ENCODE measurements at regions not wholly inside any gene's neighbourhood (a gene's known extent, or its start where the extent isn't known, plus 50 kb on each side); places are given as distances from the start of the nearest gene placed in this dataset.

- DNase-seq = no peak
- Histone ChIP-seq H3K36me3 (no peaks in the 10 kb centered on the region), H3K4me1 (no peaks in the 10 kb centered on the region), H3K27ac (no peak overlapping the region), H3K27me3 (no peaks in the 10 kb centered on the region), H3K9me3 (no peaks in the 10 kb centered on the region), H3K4me3 (no peak overlapping the region)
- TF ChIP-seq CTCF (IDR thresholded peaks at IDR 0.05) (no peak), POLR2A (IDR thresholded peaks at IDR 0.05) (no peak)
- intact Hi-C loops (cut with DNase I; ENCODE audit: low total_unique reads) = no loop called here
Observed at GRCh38 chr9:84490842-84491325, 150.3 kb upstream of the SLC28A3 start.

- Histone ChIP-seq H3K9me3 (no peaks in the 10 kb centered on the region), H3K27me3 (no peaks in the 10 kb centered on the region), H3K4me1 (no peaks in the 10 kb centered on the region), H3K27ac (no peak overlapping the region), H3K36me3 (no peaks in the 10 kb centered on the region), H3K4me3 (no peak overlapping the region)
- no peak for TF ChIP-seq POLR2A (IDR thresholded peaks at IDR 0.05)
- no peak for TF ChIP-seq CTCF (IDR thresholded peaks at IDR 0.05)
- intact Hi-C loops (cut with DNase I; ENCODE audit: low total_unique reads) = no loop called here
- DNase-seq = no peak
Observed at GRCh38 chr9:84492366-84493159, 152.0 kb upstream of the SLC28A3 start.

- Histone ChIP-seq H3K36me3 (no peaks in the 10 kb centered on the region), H3K27me3 (no peaks in the 10 kb centered on the region), H3K27ac (no peak overlapping the region), H3K9me3 (no peaks in the 10 kb centered on the region), H3K4me3 (no peak overlapping the region), H3K4me1 (no peaks in the 10 kb centered on the region)
- intact Hi-C loops (cut with DNase I; ENCODE audit: low total_unique reads) = no loop called here
- TF ChIP-seq POLR2A (IDR thresholded peaks at IDR 0.05) = no peak
- TF ChIP-seq CTCF (IDR thresholded peaks at IDR 0.05) = no peak
- DNase-seq = no peak
Observed at GRCh38 chr9:84493284-84493947, 152.9 kb upstream of the SLC28A3 start.

- no peak for TF ChIP-seq POLR2A (IDR thresholded peaks at IDR 0.05)
- no peak for TF ChIP-seq CTCF (IDR thresholded peaks at IDR 0.05)
- H3K27me3 ChIP-seq = no peaks in the 10 kb centered on the region
- DNase-seq = no peak
- H3K4me1 ChIP-seq = no peaks in the 10 kb centered on the region
- H3K9me3 ChIP-seq = no peaks in the 10 kb centered on the region
- H3K36me3 ChIP-seq = no peaks in the 10 kb centered on the region
- H3K4me3 ChIP-seq = no peak overlapping the region
- no peak overlapping the region for H3K27ac ChIP-seq
- intact Hi-C loops (cut with DNase I; ENCODE audit: low total_unique reads) = no loop called here
Observed at GRCh38 chr9:84499969-84500582, 159.5 kb upstream of the SLC28A3 start.

GRCh38 chr9:84500826-84501225 lies 160.3 kb upstream of the SLC28A3 start:
- H3K27me3 ChIP-seq = no peaks in the 10 kb centered on the region
- intact Hi-C loops (cut with DNase I; ENCODE audit: low total_unique reads) = no loop called here
- H3K27ac ChIP-seq = no peak overlapping the region
- no peaks in the 10 kb centered on the region for H3K36me3 ChIP-seq
- H3K4me1 ChIP-seq = no peaks in the 10 kb centered on the region
- no peaks in the 10 kb centered on the region for H3K9me3 ChIP-seq
- H3K4me3 ChIP-seq = no peak overlapping the region
- TF ChIP-seq CTCF (IDR thresholded peaks at IDR 0.05) = no peak
- no peak for TF ChIP-seq POLR2A (IDR thresholded peaks at IDR 0.05)
- no peak for DNase-seq

Measured in uterus (tissue), 3 donors.